Stimulated activated naive B cell treated with anti-CD40 and anti-IgM and Interleukin-4, amounts not matched to agents 10 μg/mL and 1 μg/mL and 100 μg/mL, for 72 hours (primary cell): ENCODE measurements at regions not wholly inside any gene's neighbourhood (a gene's known extent, or its start where the extent isn't known, plus 50 kb on each side); places are given as distances from the start of the nearest gene placed in this dataset.
"Not testable (repeated sequence)": the region's sequence is repeated elsewhere in the genome, so short reads cannot be mapped to it uniquely, and the experiment has no call there.

Experiments used
- ATAC-seq, 2 donors: fragments of 150-1000 bp; cut with Tn5 transposase; replicated peaks; 2 replicates each; pipeline ENCODE4 v1.10.0; 2021; ENCODE audit warnings: moderate library complexity in 1 of 2
- DNase-seq: peaks from one replicate; pipeline ENCODE4 v3.0.0; 2021
- H3K27ac Mint-ChIP-seq: one replicate; pipeline ENCODE4 v1.8.0; 2022; ENCODE audit warnings: mild to moderate bottlenecking, mixed read lengths
- H3K27me3 Mint-ChIP-seq, 2 donors: one replicate each; pipeline ENCODE4 v1.8.0; 2022; ENCODE audit warnings: mixed read lengths in 2 of 2
- H3K36me3 Mint-ChIP-seq, 2 donors: one replicate each; pipeline ENCODE4 v1.8.0; 2022; ENCODE audit warnings: mixed read lengths in 2 of 2, mild to moderate bottlenecking in 1 of 2
- H3K4me1 Mint-ChIP-seq, 2 donors: one replicate each; pipeline ENCODE4 v1.8.0; 2022; ENCODE audit warnings: mixed read lengths in 2 of 2, mild to moderate bottlenecking in 1 of 2
- H3K4me3 Mint-ChIP-seq, 2 donors: one replicate each; pipeline ENCODE4 v1.8.0; 2022; ENCODE audit warnings: mild to moderate bottlenecking in 2 of 2, mixed read lengths in 2 of 2, moderate library complexity in 1 of 2
- H3K9me3 Mint-ChIP-seq, 2 donors: one replicate each; pipeline ENCODE4 v1.8.0; 2022; ENCODE audit warnings: mixed read lengths in 2 of 2, mild to moderate bottlenecking in 1 of 2

DNA sequence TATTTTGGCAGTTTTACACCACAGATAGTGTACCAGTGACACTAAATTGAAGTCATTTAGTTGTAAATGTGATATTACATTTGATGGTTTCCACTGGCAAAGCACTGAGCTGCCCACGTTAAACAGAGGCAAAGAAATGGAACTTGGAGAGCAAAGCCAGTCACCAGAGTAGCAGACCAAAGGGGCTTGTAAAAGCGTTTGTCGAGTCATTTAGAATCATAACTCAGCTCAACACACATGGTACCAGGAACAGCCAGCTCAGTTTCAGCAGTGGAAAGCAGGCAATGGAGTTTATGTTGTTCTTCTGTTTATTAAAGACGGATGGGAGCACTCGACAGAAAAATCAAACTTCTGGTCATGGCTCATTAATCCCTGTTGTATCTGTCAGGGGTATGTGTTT, 91.2 kb downstream of the POU3F3 start:
- no peaks in the 10 kb centered on the region for H3K36me3 Mint-ChIP-seq
- no peak overlapping the region for H3K27ac Mint-ChIP-seq
- no peak for ATAC-seq

DNA sequence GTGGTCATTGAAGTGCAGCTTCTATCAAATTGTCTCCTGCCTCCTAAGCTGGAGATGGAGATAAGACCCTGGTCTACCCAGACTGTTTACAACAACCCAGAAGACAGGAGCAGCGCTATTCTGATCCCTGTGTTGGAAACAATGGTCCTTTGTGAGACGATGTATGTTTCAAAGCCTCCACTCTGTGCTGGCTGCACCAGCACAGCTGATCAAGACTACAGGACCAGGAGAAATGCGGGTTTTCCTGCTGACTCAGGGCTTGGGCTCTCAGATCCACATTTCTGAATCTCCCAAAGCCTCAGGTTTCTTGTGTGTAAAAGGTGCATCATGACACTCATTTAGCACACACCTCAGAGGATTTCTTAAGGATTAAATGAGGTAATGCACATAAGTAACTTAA, 92.0 kb downstream of the POU3F3 start:
- DNase-seq: no peak
- no peak overlapping the region for H3K27ac Mint-ChIP-seq
- no peaks in the 10 kb centered on the region for H3K36me3 Mint-ChIP-seq
- H3K4me3 Mint-ChIP-seq: no peak overlapping the region
- H3K27me3 Mint-ChIP-seq: peaks cover 3 to 13% of the 10 kb centered on the region in 2 donors
- H3K9me3 Mint-ChIP-seq: no peaks in the 10 kb centered on the region
- ATAC-seq: no peak
- peaks cover 0 to 6% of the 10 kb centered on the region in 2 donors for H3K4me1 Mint-ChIP-seq

More for the DNA sequence above, 91.2 kb downstream of the POU3F3 start:
- Mint-ChIP-seq H3K9me3 (no peaks in the 10 kb centered on the region), H3K4me1 (peaks cover 3 to 10% of the 10 kb centered on the region in 2 donors), H3K27me3 (peaks cover 3 to 13% of the 10 kb centered on the region in 2 donors), H3K4me3 (no peak overlapping the region)
- DNase-seq: no peak

DNA sequence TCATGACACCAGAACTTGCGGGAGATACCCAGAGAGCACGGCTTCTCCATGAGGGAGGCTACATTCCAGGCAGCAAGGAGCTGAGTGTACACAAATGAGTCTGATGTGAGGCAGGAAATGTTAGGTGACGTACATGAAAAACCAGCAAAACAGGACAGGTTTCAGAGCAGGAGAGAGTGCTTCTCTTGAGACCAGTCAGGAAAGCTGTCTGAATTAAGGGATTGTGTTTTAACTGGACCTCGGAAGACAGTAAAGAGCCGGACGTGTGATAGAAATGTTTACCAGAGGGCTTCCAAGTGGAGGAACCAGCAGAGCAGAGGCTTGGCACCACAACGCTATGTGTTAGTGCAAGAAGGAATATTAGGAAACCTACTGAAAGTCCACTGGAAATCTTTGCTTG, 90.4 kb upstream of the MRPS9 start:
- DNase-seq, H3K9me3 Mint-ChIP-seq, H3K4me1 Mint-ChIP-seq, H3K4me3 Mint-ChIP-seq, ATAC-seq, H3K27ac Mint-ChIP-seq, H3K36me3 Mint-ChIP-seq: not testable (repeated sequence)
- H3K27me3 Mint-ChIP-seq: peaks cover 3 to 13% of the 10 kb centered on the region in 2 donors

DNA sequence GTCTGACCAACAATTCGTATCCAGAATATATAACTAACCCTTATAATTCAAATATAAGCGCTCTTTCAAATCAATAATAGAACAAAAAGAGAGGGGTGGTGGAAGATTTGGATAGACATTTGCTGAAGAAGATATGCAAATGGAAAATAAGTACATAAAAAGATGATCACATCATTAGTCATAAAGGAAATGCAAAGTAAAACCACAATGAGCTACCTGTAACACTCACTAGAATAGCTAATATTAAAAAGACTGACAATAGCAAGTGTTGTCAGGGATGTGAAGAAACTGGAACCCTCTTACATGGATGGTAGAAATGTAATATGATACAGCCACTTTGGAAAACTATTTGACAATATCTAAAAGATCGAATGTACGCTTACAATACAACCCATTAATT, 84.9 kb upstream of the MRPS9 start:
- H3K4me3 Mint-ChIP-seq: no peak overlapping the region

DNA sequence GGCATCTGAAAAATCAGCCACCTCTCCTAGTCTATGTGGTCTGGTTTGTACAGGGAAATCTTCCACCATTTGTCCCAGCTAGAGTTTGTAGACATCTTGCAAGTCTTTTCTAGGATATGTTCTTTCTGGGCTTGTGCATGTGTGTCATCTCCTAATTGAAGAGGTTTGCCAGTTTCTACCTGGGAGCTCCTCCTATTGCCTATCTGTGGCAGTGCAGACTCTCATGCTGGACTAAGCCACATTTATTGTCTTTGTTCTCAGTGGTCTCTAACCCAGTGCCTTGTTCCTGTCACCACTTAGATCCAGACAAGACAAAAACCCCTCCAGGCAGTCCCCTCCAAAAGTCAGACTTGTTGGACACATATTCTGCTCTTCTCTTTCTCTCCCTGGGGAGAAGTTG, 72.0 kb upstream of the MRPS9 start:
- no peak overlapping the region for H3K27ac Mint-ChIP-seq
- no peak for ATAC-seq
- peaks cover 5 to 26% of the 10 kb centered on the region in 2 donors for H3K9me3 Mint-ChIP-seq
- peaks cover 5 to 21% of the 10 kb centered on the region in 2 donors for H3K36me3 Mint-ChIP-seq
- no peak for DNase-seq
- peaks cover 17 to 41% of the 10 kb centered on the region in 2 donors for H3K27me3 Mint-ChIP-seq
- H3K4me3 Mint-ChIP-seq: no peak overlapping the region
- H3K4me1 Mint-ChIP-seq: peaks cover 2 to 7% of the 10 kb centered on the region in 2 donors

More for the DNA sequence above, 84.9 kb upstream of the MRPS9 start:
- Mint-ChIP-seq H3K27ac (no peak overlapping the region), H3K36me3 (no peaks in the 10 kb centered on the region), H3K27me3 (peaks cover 11 to 27% of the 10 kb centered on the region in 2 donors), H3K9me3 (peaks cover 1 to 9% of the 10 kb centered on the region in 2 donors), H3K4me1 (no peaks in the 10 kb centered on the region)
- ATAC-seq (no peak), DNase-seq (no peak)

DNA sequence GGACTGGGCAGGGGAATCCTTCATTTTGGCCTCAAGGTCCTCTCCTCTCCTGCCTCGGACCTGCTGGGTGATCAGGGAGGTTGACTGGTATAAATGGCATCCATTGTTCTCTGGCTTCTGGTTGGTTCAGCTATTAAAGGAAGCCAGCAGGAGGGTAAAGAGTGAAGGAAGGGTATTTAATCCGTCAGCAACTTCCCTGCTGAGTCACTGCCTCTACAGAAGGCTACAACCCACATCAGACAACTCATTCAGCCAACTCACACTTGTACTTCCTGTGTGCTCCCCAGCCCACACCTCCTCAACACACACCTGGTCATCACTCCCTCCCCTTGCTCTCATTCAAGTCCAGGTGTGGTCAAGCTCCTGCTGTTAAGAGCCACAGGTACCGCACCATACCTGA, 68.3 kb upstream of the MRPS9 start:
- Mint-ChIP-seq H3K4me1 (peaks cover 2 to 11% of the 10 kb centered on the region in 2 donors), H3K4me3 (no peak overlapping the region), H3K27ac (no peak overlapping the region), H3K27me3 (peaks cover 8 to 25% of the 10 kb centered on the region in 2 donors), H3K36me3 (peaks cover 4 to 11% of the 10 kb centered on the region in 2 donors), H3K9me3 (peaks cover 4 to 10% of the 10 kb centered on the region in 2 donors)
- ATAC-seq (peak; percentile 44 to 46), DNase-seq (no peak)

DNA sequence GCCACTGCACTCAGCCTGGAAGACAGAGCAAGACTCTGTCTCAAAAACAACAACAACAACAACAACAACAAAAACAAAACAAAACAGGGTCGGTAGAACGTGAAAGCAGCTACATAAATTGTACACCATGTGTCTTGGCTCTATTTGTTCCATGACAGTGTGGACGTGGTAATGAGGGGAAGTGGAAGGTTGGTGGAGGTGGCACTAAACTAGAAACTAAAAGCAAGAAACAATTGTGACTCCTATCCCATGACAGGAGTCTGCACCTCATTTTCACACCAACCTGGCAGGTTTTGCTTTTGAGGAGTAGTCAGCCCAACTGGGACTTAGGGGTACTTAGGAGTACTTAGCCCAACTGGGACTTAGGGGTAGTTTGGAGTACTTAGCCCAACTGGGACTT, 62.5 kb upstream of the MRPS9 start:
- ATAC-seq (peak; percentile 58 to 62), DNase-seq (peak; percentile 11)
- Mint-ChIP-seq H3K4me1 (peaks cover 21 to 40% of the 10 kb centered on the region in 2 donors), H3K9me3 (peaks cover 0 to 5% of the 10 kb centered on the region in 2 donors), H3K27ac (peak overlapping the region; percentile 84), H3K4me3 (peak overlapping the region in 1 of 2 donors; percentile 39), H3K27me3 (no peaks in the 10 kb centered on the region), H3K36me3 (no peaks in the 10 kb centered on the region)

DNA sequence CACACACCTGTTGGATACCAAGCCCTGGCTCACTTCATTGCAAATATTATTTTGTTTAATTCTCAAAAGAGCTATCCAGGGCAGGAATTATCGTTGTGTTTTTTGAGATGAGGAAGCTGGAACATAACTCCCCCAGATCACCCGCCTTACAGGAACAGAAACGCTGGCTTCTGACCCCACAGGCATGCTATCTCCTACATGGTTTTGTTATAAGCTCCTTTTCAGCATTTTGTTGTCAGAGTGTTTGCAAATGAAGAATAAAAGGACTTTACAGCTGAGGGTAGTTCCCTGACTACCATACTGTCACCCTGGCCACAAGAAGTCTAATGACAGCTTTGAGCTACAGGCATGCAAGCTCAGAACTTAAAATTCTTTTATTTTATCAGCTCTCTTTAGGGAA, 62.0 kb upstream of the MRPS9 start:
- Mint-ChIP-seq H3K36me3 (no peaks in the 10 kb centered on the region), H3K4me3 (peak overlapping the region in 1 of 2 donors; percentile 83), H3K27ac (no peak overlapping the region), H3K27me3 (no peaks in the 10 kb centered on the region), H3K9me3 (peaks cover 0 to 5% of the 10 kb centered on the region in 2 donors), H3K4me1 (peaks cover 21 to 40% of the 10 kb centered on the region in 2 donors)
- peak; percentile 13 to 19 for ATAC-seq
- DNase-seq: no peak

DNA sequence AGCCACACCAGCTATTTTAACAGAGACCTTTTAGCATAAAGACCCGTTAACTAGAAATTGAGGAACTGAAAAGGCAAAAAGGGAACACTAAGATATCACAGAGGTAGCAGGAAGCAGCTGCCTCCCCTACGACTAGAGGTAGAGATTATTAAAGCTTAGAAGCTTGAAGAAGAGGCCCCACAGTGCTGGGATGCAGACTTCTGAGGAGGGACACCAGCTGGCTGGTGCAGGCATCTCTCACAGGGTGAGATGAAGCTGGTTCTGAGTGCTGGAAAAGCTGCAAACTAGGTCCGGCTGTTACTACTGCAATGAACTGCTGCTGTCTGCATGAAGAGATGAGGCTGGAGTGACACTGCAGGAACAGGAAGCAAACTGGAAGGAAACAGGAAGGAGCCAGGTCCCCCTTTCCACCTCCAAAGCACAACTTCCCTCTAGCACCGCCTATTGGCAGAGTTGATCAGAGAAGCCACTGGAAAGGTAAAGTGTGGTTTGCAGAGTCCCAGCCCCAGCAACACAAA, 61.2 kb upstream of the MRPS9 start:
- no peaks in the 10 kb centered on the region for H3K36me3 Mint-ChIP-seq
- H3K4me1 Mint-ChIP-seq: peaks cover 21 to 40% of the 10 kb centered on the region in 2 donors
- peak overlapping the region; percentile 83 to 85 for H3K4me3 Mint-ChIP-seq
- peak; percentile 68 for DNase-seq
- H3K9me3 Mint-ChIP-seq: peaks cover 0 to 5% of the 10 kb centered on the region in 2 donors
- no peaks in the 10 kb centered on the region for H3K27me3 Mint-ChIP-seq
- H3K27ac Mint-ChIP-seq: peak overlapping the region; percentile 92
- ATAC-seq: peak; percentile 96 to 97

DNA sequence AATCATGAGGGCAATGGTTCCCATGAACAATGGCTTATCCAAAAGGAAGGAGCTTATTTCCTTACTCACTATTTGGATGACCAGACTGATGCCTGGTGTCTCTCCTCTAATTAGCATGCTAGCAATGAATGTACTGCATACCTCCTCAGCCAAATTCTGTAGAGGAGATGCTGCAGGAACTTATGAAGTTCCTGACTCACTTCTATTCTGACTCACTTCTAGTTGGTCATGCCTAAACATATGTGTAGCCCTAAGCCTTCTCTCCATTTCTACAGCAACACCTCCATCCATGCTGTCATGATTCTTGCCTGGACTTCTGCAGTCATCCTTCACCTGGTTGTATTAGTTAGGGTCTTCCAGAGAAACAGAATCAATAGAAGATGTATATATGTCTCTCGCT, 59.9 kb upstream of the MRPS9 start:
- H3K9me3 Mint-ChIP-seq: peaks cover 0 to 5% of the 10 kb centered on the region in 2 donors
- no peak overlapping the region for H3K27ac Mint-ChIP-seq
- DNase-seq (no peak), ATAC-seq (no peak)
- H3K4me3 Mint-ChIP-seq: no peak overlapping the region
- peaks cover 21 to 40% of the 10 kb centered on the region in 2 donors for H3K4me1 Mint-ChIP-seq
- H3K27me3 Mint-ChIP-seq: no peaks in the 10 kb centered on the region
- H3K36me3 Mint-ChIP-seq: no peaks in the 10 kb centered on the region

DNA sequence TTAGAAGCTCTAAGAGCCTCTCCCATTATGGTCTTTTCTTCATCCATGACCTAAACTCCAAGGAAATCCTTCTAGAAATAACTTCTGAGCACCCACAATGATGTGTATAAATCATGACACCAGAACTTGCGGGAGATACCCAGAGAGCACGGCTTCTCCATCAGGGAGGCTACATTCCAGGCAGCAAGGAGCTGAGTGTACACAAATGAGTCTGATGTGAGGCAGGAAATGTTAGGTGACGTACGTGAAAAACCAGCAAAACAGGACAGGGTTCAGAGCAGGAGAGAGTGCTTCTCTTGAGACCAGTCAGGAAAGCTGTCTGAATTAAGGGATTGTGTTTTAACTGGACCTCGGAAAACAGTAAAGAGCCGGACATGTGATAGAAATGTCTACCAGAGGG, 58.1 kb upstream of the MRPS9 start:
- not testable (repeated sequence) for H3K27me3 Mint-ChIP-seq, H3K9me3 Mint-ChIP-seq, ATAC-seq, H3K36me3 Mint-ChIP-seq, H3K4me3 Mint-ChIP-seq, DNase-seq
- peaks cover 20 to 34% of the 10 kb centered on the region in 2 donors for H3K4me1 Mint-ChIP-seq
- H3K27ac Mint-ChIP-seq: peak overlapping the region; percentile 44

DNA sequence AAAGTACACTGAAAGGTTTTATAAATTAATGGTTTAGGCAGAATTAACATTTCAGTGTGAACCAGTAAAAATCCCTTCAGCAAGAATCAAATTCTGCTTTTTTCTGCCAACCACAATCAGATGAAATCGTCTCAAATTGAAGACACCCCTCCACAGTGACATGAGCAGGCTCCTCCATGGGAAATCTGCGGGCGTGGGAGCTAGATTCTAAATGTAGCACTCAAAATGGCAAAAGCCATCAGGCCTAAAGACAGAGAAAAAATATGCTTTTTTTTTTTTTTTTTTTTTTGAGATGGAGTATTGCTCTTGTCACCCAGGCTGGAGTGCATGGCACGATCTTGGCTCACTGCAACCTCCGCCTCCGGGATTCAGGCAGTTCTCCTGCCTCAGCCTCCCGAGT, 55.8 kb upstream of the MRPS9 start:
- no peak overlapping the region for H3K4me3 Mint-ChIP-seq
- H3K9me3 Mint-ChIP-seq: peaks cover 3 to 4% of the 10 kb centered on the region in 2 donors
- ATAC-seq (no peak), DNase-seq (no peak)
- no peak overlapping the region for H3K27ac Mint-ChIP-seq
- peaks cover 3 to 11% of the 10 kb centered on the region in 2 donors for H3K4me1 Mint-ChIP-seq
- peaks cover 13 to 15% of the 10 kb centered on the region in 2 donors for H3K27me3 Mint-ChIP-seq
- H3K36me3 Mint-ChIP-seq: peaks cover 0 to 3% of the 10 kb centered on the region in 2 donors
